ENCODE measurements at regions not wholly inside any gene's neighbourhood (a gene's known extent, or its start where the extent isn't known, plus 50 kb on each side); places are given as distances from the start of the nearest gene placed in this dataset.

DNA sequence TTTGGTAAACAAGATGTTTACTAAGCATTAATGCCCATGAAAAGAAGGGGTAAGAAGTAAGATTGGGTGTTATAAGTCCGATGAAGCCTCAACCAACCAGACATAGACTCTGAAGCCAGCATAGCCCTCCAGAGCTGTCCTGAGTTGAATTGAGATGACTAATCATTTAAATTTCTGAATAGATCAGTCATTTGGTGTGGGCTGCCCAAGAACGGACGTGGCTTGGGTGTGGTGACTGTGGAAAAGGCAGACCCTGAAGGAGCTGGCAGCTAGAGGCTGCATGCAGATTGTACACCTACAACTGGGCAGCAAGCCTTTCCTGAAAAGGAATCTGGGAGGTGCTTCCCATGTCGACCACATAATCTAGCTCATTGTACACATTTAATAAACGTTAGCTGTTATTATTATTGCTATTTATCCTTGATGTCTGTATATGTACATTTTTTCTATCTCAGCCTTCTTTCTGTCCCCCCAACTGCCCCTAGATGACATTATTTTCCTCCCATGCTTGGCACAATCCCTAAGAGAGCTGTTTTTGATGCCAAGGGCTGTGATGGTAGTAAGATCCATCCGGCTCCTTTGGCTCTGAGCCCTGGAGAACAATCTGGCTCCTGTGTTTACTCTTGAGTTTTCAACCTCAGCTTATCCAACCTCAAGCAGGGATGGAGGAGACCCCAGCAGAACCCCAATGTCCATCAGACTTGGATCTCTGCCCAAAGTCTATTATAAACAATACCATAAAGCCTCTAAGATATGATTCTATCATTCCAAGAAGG is 57.6 kb upstream of the JAG1 start:
- Histone ChIP-seq H3K9ac (no peak overlapping the region), H3K36me3 (ENCODE audit: insufficient read depth) (no peaks in the 10 kb centered on the region), H3K4me2 (no peak overlapping the region), H2AFZ (ENCODE audit: low read depth) (no peak overlapping the region), H4K20me1 (ENCODE audit: insufficient read depth) (no peaks in the 10 kb centered on the region), H3K4me1 (ENCODE audit: low read depth, poor library complexity, severe bottlenecking) (no peaks in the 10 kb centered on the region), H3K79me2 (ENCODE audit: insufficient read depth, low read depth) (no peaks in the 10 kb centered on the region), H3K4me3 (IDR thresholded peaks at IDR 0.05; ENCODE audit: insufficient read depth, low read depth, low read length) (no peak overlapping the region), H3K27ac (no peak overlapping the region), H3K27me3 (ENCODE audit: insufficient read depth, low read depth) (no peaks in the 10 kb centered on the region)
- TF ChIP-seq CTCF (conservative IDR thresholded peaks at IDR 0.05; ENCODE audit: low read depth, low read length): no peak

- H3K27ac ChIP-seq: no peak overlapping the region
- no peak for TF ChIP-seq CTCF (conservative IDR thresholded peaks at IDR 0.05; ENCODE audit: low read depth, low read length)
- no peaks in the 10 kb centered on the region for H3K27me3 ChIP-seq (ENCODE audit: insufficient read depth, low read depth)
These were observed 59.3 kb upstream of the JAG1 start for GRCh38 chr20:10733122-10733521.

GRCh38 chr20:10735195-10735949 is 61.6 kb upstream of the JAG1 start:
- Histone ChIP-seq H2AFZ (ENCODE audit: low read depth) (no peak overlapping the region), H4K20me1 (ENCODE audit: insufficient read depth) (no peaks in the 10 kb centered on the region), H3K36me3 (ENCODE audit: insufficient read depth) (no peaks in the 10 kb centered on the region), H3K4me2 (no peak overlapping the region), H3K4me3 (IDR thresholded peaks at IDR 0.05; ENCODE audit: insufficient read depth, low read depth, low read length) (no peak overlapping the region), H3K4me1 (ENCODE audit: low read depth, poor library complexity, severe bottlenecking) (no peaks in the 10 kb centered on the region), H3K9ac (no peak overlapping the region), H3K27ac (no peak overlapping the region), H3K79me2 (ENCODE audit: insufficient read depth, low read depth) (no peaks in the 10 kb centered on the region), H3K27me3 (ENCODE audit: insufficient read depth, low read depth) (no peaks in the 10 kb centered on the region)
- no peak for TF ChIP-seq CTCF (conservative IDR thresholded peaks at IDR 0.05; ENCODE audit: low read depth, low read length)

More at GRCh38 chr20:10733122-10733521, 59.3 kb upstream of the JAG1 start:
- Histone ChIP-seq H3K4me3 (IDR thresholded peaks at IDR 0.05; ENCODE audit: insufficient read depth, low read depth, low read length) (no peak overlapping the region), H3K36me3 (ENCODE audit: insufficient read depth) (no peaks in the 10 kb centered on the region), H3K79me2 (ENCODE audit: insufficient read depth, low read depth) (no peaks in the 10 kb centered on the region), H3K9ac (no peak overlapping the region), H3K4me2 (no peak overlapping the region), H3K4me1 (ENCODE audit: low read depth, poor library complexity, severe bottlenecking) (no peaks in the 10 kb centered on the region), H4K20me1 (ENCODE audit: insufficient read depth) (no peaks in the 10 kb centered on the region), H2AFZ (ENCODE audit: low read depth) (no peak overlapping the region)

GRCh38 chr20:10739134-10739533 is 65.3 kb upstream of the JAG1 start:
- H3K79me2 ChIP-seq (ENCODE audit: insufficient read depth, low read depth): no peaks in the 10 kb centered on the region
- no peak overlapping the region for H3K4me3 ChIP-seq (IDR thresholded peaks at IDR 0.05; ENCODE audit: insufficient read depth, low read depth, low read length)
- no peaks in the 10 kb centered on the region for H3K4me1 ChIP-seq (ENCODE audit: low read depth, poor library complexity, severe bottlenecking)
- H3K4me2 ChIP-seq: no peak overlapping the region
- H4K20me1 ChIP-seq (ENCODE audit: insufficient read depth): no peaks in the 10 kb centered on the region
- TF ChIP-seq CTCF (conservative IDR thresholded peaks at IDR 0.05; ENCODE audit: low read depth, low read length): no peak
- H3K9ac ChIP-seq: no peak overlapping the region
- H2AFZ ChIP-seq (ENCODE audit: low read depth): no peak overlapping the region
- H3K27me3 ChIP-seq (ENCODE audit: insufficient read depth, low read depth): no peaks in the 10 kb centered on the region
- no peaks in the 10 kb centered on the region for H3K36me3 ChIP-seq (ENCODE audit: insufficient read depth)
- no peak overlapping the region for H3K27ac ChIP-seq

All from KMS-11 (cell line).